Posterior cingulate gyrus (tissue), 11 donors: ENCODE measurements at regions not wholly inside any gene's neighbourhood (a gene's known extent, or its start where the extent isn't known, plus 50 kb on each side); places are given as distances from the start of the nearest gene placed in this dataset.

Source experiments
- DNase-seq, 10 donors: peaks; one replicate each; pipeline versions ENCODE4 v3.0.0 to v3.0.0-alpha.2; 2020 to 2021; ENCODE audit warnings: mixed read lengths in 3 of 10
- intact Hi-C: fragments of 100-400 bp; cut with DNase I; formaldehyde crosslinking; loops from one replicate; pipeline ENCODE4 v1.15.1; 2023

DNA sequence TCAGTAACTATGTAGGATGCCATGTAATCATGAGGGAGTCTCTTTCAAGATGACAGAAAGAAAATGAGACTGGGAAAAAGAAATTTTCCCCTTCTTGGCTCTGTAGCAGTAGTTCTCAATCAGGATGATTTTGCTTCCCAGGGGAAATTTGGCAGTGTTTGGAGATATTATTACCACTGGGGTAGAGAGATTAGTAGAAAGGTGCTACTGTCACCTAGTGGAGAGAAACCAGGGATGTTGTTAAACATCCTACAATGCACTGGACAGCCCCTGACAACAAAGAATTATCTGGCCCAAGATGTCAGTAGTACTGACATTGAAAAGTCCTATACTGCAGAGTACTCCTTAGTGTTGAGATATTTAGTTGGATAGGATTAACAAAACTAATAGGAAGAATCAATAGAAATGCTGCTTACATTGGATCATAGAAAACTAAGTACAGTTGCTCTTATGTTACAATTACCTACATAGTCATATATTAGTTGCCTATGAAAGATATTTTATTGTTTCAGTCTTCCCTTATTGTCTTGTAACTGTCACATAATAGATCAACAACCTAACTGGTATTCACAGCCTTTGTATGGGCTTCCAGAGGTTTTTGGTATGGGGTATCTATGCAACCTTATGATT is 433.3 kb downstream of the RAP2B start:
- intact Hi-C loops, result loop anchor here (10.0 kb wide), 1 partner anchor 550 kb away; no protein-coding TSS in a partner anchor
- no peak for DNase-seq

DNA sequence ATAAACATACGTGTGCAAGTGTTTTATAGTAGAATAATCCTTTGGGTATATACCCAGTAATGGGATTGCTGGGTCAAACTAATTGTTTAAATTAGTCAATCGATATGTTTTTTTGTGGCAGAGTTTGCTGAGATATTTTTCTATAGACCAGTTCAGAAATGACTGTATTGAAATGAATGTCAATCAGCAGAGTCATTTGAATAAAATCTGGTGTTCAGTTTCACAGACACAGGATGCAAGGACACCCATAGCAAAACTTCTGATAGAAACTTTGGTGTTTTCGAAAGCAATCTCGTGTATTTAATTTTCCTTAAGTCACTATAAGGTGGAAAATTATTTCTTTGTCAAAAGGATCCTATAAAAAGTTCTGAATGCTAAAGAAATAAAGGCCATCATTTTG is 434.4 kb downstream of the RAP2B start:
- DNase-seq, result no peak
- intact Hi-C loops, result loop anchor here (10.0 kb wide), 1 partner anchor 552 kb away; no protein-coding TSS in a partner anchor

DNA sequence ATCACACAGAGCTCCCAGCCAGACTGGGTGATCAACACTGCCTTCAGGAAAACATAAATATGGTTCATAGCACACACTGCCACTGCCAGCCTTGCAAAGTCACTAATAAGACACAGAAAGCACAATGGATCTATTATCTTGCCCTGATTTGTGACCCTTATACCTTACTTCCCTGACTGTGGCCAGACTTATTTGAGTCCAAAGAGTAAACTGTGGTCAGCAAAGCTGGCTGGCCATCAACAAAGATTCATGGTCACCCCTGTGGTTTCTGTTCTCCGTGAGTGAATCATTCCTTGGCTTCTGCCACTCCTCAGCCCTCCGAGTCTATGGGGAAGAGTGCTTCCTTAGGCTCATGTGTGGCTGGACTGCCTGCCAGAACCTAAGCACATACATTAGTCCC is 437.7 kb downstream of the RAP2B start:
- intact Hi-C loops, result loop anchor here (10.0 kb wide), 1 partner anchor 555 kb away; no protein-coding TSS in a partner anchor
- no peak for DNase-seq

DNA sequence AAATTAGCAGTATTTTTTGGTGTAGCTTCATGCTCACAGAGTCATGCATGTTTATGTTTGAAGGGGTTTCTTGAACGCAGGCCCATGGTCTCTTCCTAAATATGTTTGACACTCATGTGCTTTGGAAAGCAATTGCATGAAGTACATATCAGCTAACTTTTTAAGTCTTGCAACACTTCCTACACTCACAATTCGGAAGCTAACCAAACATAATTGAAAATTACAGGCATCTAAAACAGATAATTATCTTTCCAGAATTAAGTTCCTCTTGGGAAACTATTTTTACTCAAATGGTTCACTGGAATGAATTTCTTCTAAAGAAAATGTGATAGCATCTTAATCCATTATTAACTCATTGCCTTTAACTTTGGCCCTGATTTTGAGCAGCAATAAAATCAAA is 438.9 kb downstream of the RAP2B start:
- no peak for DNase-seq
- intact Hi-C loops, result no loop called here

DNA sequence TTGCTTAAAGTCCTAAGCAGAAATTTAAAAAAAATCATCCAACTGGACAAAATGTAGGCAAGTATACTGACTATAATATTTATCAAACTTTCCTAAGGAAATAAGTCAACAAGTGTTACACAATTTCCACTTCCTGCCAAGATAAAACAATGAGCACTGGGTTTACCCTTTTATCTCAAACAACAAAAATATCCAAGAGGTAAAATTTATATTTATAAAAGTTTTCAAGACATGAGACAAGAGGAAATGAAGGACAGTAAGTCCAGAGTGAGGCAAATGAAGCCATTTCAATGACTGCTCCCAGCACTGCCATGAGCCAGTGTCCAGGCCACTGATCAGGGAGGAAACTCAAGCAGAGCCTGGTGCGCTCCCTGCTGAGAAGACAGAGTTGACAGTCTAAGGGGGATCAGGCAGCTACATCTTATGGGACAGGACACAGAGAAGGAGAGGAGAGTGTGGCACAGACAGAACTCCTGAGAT is 439.4 kb downstream of the RAP2B start:
- intact Hi-C loops, result no loop called here
- no peak for DNase-seq

DNA sequence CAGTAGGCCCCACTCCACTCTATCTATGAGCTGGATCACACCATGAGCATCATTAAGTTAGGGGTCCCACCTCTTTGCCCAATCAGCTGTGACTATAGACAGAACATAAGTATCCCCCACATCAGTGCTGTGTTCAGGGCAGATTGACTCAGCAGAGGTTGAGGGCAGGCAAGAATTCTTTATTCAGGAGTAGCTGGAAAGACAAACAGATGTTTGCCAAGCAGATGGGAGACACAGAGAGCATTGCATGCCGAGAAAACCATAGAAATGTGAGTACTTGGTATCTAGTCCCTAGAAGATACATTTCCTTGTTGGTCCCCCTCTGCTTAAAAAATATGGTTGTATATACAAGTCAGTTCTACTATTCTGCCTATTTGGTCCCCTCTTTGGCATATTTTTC is 440.8 kb downstream of the RAP2B start:
- DNase-seq, result no peak
- intact Hi-C loops, result no loop called here

DNA sequence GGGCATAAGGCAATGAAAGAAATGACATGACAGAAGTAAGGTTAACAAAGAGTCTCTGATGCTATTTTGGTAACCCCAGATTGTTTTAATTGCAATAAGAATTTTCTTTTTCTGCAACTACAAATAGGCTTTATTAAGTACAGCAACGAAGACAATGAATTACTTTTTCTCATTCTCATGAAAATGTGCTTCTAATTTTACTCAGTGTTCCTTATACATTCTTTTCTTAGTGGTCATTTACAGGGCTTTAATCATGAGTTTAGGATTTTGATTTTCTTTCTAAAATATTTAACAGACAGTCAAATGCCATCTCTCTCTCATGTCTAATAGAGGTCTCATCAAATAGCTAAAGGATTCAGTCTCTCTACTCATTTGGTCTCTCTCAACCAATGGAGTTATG is 452.1 kb downstream of the RAP2B start:
- DNase-seq, result no peak
- intact Hi-C loops, result no loop called here

DNA sequence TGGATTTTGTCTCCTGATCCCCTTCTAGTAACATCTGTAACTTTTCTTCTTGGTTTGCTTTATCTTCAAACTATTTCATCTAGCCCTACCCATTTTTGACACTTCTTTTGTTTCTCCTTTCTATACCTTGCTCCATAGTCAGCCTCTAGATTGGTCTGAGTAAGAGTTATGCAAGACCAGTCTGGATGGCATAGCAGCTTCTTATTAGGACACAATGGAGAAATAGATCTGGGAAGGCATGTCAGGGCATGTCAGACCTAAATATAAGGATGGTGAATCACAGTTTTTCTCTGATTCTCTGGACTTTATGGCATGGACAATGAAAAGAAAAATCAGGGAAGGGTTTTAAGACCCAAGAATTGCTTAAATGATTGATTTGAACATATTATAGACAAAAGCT is 452.5 kb downstream of the RAP2B start:
- intact Hi-C loops, result no loop called here

DNA sequence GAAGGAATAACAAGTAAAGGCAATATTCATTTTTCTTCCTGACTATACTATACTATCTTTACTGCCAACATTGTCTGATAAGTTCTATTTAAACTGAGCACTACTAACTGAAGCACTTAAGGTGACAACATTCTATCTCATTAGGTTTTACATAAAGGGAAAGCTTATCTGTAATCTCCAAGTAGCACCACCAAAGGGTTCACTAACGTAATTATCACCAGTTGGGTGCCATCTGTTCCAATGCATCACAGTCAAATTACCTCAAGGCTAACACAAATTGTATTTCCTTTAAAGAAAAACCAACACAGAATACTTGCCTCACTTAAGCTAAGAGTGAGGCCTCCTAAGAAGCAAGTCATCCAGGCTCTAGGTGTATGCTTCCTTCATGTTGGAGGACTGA is 453.8 kb downstream of the RAP2B start:
- no peak for DNase-seq

More for the DNA sequence above, 452.5 kb downstream of the RAP2B start:
- DNase-seq, result no peak

DNA sequence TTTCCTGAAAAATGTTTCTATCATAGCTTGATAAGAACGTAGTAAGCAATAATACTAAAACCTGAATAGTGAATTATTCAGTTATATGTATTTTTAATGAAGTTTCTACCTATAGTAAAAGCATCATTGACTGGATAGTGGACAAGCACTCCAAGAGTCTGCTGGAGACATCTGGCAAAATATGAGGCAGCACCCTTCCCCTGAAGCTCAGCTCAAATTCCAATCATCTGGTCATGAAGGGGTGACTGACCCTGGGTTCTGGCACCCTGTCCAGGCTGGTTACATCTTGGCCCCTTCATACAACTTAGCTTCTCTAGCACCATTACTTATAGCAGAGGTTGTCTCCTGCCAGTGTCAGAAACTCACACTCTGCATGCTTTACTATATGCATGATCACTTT is 455.4 kb downstream of the RAP2B start:
- intact Hi-C loops, result no loop called here

More for the DNA sequence above, 453.8 kb downstream of the RAP2B start:
- intact Hi-C loops, result no loop called here

DNA sequence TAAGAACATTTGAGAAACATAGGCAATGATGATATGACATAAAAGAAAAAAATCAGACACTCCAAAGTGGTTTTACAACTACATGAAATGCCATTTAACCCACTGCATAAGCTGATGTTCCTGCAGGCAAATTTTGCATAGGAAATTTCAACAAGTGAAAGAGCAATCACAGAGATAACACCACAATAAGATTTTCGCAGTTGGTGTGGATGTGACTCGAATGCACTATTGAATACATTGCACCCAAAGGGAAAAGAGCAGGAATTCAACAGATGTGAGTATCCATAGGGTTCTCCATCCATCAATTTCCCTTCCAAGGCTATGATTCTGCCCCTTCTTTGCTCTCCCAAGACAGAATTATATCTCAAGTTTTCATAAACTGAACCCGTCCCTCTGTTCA is 456.1 kb downstream of the RAP2B start:
- no peak for DNase-seq
- intact Hi-C loops, result no loop called here

More for the DNA sequence above, 455.4 kb downstream of the RAP2B start:
- DNase-seq, result no peak

DNA sequence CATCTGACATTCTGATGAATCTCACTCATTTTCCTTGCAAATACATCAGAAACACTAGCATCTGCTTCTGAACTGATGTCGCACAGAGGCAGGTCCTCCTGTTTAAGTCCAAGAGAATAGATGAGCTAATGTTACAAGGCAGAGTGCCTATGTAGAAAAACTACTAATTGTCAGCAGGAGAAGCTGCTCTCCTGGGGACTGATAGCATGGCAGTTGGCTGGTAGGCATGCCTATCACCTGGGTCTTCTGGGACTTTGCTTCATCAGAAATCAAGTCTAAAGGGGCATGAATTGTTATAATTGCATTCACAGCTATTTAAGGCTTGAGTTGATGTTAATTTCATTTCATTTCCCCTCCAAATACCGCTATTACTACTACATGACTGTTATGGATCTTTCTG is 457.2 kb downstream of the RAP2B start:
- DNase-seq, result no peak
- intact Hi-C loops, result no loop called here

DNA sequence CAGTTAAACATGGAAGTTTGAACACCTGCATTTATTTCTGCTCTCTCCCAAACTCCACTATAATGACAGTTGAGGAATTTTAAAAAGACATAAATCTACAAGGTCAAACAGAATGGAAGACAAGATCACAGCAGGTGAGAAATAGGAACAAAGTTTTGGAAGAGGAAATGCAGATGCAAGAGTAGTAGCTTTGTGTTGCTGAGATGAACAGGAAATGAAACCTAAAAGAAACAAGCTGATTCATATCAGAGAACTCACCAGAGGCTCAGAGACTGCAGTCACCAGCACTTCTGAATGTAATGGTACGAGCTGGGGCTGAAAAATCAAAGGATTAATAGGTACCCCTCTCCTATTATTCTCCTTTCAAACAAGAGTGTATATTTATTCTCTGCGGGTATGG is 459.9 kb downstream of the RAP2B start:
- intact Hi-C loops, result no loop called here
- no peak for DNase-seq

DNA sequence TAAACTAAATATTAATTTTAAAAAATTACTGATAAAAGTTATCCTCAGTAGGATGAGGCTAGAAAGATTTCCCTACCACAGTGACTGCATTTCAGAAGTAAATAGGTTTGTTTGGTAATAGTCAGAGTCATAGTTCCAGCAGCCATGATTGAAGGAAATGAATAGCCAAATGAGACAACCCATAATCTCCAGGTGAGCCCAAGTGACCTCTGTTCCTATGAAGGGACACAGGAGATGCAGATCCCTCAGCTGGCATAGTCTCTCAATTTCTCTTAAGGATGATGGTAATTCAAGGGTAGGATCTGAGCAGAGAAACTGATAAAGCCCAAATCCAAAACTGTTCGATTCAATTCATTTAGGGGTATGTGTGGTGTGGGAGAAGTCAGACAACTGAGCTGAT is 461.8 kb downstream of the RAP2B start:
- intact Hi-C loops, result no loop called here
- no peak for DNase-seq

DNA sequence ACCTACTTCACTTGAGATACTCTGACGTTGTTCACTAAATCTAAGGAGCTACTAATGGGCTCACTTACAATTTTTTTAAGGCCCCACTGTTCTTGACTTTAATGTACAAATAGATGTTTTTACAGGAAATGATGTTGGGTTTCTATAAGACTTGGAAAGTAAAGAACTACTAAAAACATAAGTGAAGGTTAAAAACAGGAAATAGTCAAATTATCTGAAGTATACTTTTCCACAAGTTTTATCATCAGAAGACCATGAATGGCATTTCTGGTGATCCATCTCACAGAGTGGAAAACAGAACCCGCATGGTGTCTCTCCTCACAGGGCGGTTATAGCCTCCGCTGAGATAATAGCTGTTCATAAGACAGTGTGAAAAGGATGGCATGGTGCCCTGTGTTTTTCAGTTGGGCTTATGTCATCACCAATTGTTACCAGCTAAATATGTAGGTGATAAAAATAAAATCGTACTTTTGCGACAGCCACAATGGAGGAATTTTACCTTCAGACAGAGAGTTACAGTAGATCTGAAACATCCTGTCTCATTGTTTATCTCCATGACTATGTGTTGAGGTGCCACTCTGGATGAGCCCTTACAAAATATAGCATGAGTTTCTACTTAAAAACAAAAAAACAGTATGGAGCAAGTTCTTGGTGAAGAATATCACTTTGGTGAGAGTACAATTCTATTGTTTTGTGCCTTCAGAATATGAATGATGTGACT is 462.4 kb downstream of the RAP2B start:
- DNase-seq, result no peak
- intact Hi-C loops, result no loop called here

DNA sequence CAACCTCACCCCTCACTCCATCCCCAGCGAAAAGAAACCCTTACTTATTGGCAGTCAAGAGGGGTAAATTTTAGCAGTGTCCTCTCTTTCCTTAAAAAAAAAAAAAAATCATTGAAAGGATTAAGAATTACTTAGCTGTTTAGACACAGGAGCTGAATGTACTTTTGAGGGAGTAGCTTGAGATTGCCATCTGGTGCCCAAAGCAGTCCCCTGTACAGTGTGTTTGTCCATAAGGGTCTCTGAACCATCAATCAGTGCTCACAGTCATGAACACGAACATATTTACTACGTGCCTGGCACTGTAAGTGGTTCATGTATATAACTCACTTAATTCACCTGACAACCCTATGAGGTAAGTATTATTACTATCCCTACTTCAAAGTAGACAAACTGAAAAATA is 463.5 kb downstream of the RAP2B start:
- intact Hi-C loops, result no loop called here
- no peak for DNase-seq

DNA sequence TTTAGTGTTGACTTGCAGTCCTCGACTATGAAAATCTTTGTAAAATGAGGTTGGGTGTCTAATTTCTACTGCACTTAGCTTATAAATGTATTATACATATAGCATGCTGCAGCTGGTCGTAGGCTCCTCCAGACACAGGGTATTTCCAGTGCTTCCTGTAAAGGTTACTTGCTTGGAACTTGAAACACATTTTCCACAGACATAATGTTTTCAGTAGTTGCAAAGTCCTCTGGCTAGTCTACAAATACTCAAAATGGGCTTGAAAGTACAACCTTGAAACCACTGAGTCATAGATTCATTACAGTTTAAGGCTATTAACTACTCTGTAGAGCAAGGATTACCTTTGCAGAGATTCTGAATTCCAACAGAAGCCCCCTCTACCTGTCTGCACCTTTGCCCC is 464.1 kb downstream of the RAP2B start:
- intact Hi-C loops, result no loop called here
- no peak for DNase-seq

DNA sequence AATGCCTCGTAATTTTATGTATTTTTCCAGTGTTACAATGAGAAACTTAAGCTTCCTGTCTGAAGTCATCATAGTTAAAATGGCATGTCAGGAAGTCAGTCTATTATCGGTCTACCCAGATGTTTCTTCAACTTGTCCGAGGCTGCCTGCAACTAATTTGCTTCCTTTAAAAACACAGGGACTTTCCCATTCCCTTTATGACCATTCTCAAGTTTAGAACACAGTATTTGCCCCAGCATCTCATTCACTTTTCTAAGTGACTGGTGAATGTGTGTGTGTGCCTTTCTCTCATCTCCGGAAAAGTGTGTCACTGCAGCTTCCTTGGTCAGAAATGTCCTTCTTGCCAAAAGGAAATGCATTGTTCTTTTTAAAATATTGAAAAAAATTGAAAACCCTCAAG is 466.6 kb downstream of the RAP2B start:
- DNase-seq, result no peak
- intact Hi-C loops, result no loop called here

DNA sequence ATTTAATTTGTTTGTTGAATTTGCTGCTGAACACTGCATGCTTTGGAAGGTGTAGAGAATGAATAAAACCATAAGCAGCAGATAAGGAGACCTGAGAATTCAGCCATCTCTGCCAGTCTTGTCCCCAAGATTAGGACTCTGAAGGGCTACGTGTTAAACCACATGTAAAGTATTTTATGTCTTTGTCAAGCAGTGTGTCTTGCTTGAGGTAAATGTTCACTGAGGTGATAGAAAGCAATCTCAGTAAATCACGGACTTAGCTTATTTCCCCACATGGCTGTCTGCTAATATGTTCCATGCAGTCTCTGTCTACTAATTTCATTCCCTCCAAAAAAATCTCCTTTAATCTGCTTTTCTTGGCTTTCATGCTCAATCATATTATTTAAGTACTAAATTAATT is 467.1 kb downstream of the RAP2B start:
- intact Hi-C loops, result no loop called here

DNA sequence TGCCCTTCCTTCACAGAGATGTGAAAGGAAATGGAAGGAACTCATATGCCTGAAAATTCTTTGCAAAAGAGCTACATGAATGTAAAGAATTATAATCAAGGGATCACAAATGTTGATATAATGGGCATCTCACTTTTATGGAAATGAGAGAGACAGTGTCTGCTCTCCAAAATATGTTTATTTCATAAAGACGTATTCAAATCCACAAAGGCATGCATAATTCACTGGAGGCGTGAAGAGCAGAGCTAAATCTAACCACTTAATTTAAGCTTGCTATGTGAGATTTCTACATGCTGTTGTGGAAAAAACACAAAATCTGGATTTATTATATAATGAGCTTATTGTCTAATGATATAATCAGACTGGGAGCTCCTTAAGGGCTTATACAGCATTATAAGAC is 469.1 kb downstream of the RAP2B start:
- intact Hi-C loops, result no loop called here
- no peak for DNase-seq

More for the DNA sequence above, 467.1 kb downstream of the RAP2B start:
- DNase-seq, result no peak

DNA sequence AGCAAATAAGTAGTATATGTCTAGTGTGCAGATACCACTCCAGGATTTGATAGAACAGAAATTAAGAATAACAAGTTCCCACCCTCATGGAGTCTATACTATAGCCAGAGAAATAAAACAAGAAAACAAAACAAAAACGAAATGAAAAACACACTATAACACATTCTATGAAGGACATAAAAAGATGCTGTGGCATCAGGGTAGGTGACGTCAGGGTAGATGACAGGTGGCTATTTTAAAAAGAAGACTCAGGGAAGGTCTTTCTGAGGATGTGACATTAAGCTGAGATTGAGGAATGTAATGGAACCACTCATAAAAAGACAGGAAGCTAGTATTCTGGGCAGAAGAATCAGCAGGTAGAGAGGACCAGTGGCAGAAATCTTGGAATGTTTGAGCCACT is 469.6 kb downstream of the RAP2B start:
- no peak for DNase-seq
- intact Hi-C loops, result no loop called here

DNA sequence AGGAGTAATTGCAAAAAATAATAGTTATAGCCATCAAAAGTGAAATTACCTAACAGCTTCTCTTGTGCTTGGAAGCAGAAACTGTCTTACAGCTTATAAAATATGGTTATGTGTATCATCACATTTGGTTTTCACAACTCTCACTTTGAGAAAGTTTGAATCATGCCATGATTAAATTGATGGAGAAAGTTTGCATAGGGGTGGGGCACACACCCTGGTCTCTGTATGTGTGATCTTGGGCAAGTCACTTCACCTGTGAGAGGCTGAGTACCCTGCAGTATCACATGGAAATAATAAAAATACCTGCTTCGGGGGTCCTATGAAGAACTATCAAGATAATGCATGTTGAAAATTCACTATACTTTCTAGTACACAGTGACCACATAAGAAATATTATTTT is 471.4 kb downstream of the RAP2B start:
- DNase-seq, result no peak
- intact Hi-C loops, result no loop called here
